Retina (tissue), 1 donor: ENCODE measurements at regions not wholly inside any gene's neighbourhood (a gene's known extent, or its start where the extent isn't known, plus 50 kb on each side); places are given as distances from the start of the nearest gene placed in this dataset.
"Not testable (repeated sequence)": the region's sequence is repeated elsewhere in the genome, so short reads cannot be mapped to it uniquely, and the experiment has no call there.

Experiments
- DNase-seq: peaks from one replicate; pipeline ENCODE4 v3.0.0-alpha.2; 2016

- DNase-seq = no peak
Observed at GRCh38 chr10:18875477-18875876, 173.1 kb upstream of the MALRD1 start.

GRCh38 chr10:18879284-18879683, 169.3 kb upstream of the MALRD1 start:
- DNase-seq = no peak

GRCh38 chr10:18880530-18880929, 168.1 kb upstream of the MALRD1 start:
- DNase-seq = no peak

- DNase-seq = no peak
Observed at GRCh38 chr10:18886102-18886501, 162.5 kb upstream of the MALRD1 start.

- no peak for DNase-seq
Observed at GRCh38 chr10:18906636-18907035, 142.0 kb upstream of the MALRD1 start.

- not testable (repeated sequence) for DNase-seq
Observed at GRCh38 chr10:18917431-18917830, 131.2 kb upstream of the MALRD1 start.

GRCh38 chr10:18918532-18918931, 130.1 kb upstream of the MALRD1 start:
- no peak for DNase-seq

- no peak for DNase-seq
Observed at GRCh38 chr10:18949391-18949790, 99.2 kb upstream of the MALRD1 start.

- not testable (repeated sequence) for DNase-seq
Observed at GRCh38 chr10:18951072-18951823, 97.4 kb upstream of the MALRD1 start.

GRCh38 chr10:18955061-18955460, 93.5 kb upstream of the MALRD1 start:
- no peak for DNase-seq

GRCh38 chr10:18959369-18959768, 89.2 kb upstream of the MALRD1 start:
- no peak for DNase-seq

GRCh38 chr10:18960466-18961079, 88.0 kb upstream of the MALRD1 start:
- no peak for DNase-seq

- no peak for DNase-seq
Observed at GRCh38 chr10:18968159-18968558, 80.4 kb upstream of the MALRD1 start.

GRCh38 chr10:18976696-18977251, 71.8 kb upstream of the MALRD1 start:
- DNase-seq = no peak

- DNase-seq = no peak
Observed at GRCh38 chr10:18980089-18980629, 68.4 kb upstream of the MALRD1 start.

GRCh38 chr10:18984531-18984930, 64.1 kb upstream of the MALRD1 start:
- no peak for DNase-seq

GRCh38 chr10:18988338-18988737, 60.3 kb upstream of the MALRD1 start:
- DNase-seq = no peak
